A673 (cell line): ENCODE measurements at regions not wholly inside any gene's neighbourhood (a gene's known extent, or its start where the extent isn't known, plus 50 kb on each side); places are given as distances from the start of the nearest gene placed in this dataset.
A peak's percentile ranks its signal among the peaks of the same experiment; 100 is the strongest.

Source experiments
- BruUV-seq: library from RNA; stranded (reverse); fragments of 400-500 nt; replicated peaks from 2 replicates; lab custom pipeline; 2021; lab: Mats Ljungman, UMichigan
- CTCF ChIA-PET: fragments of 300-600 bp; sonication (Branson Sonifier 250); formaldehyde crosslinking; loops from one replicate; lab custom pipeline; 2022; ENCODE audit warnings: antibody characterized with exemption; lab: Charles Lee
- POLR2A ChIA-PET: fragments of 300-600 bp; sonication (Branson Sonifier 250); formaldehyde crosslinking; loops from one replicate; lab custom pipeline; 2022; ENCODE audit warnings: antibody characterized with exemption; ENCODE audit not compliant: low non-redundant PET; lab: Charles Lee
- DNase-seq: peaks from one replicate; pipeline ENCODE4 v3.0.0-alpha.2; 2015; ENCODE audit warnings: low spot score
- H3K27ac ChIP-seq: fragments of 200-600 bp; sonication (generic); 2 replicates; pipeline ENCODE4 v1.5.1; 2016; ENCODE audit warnings: mixed run types, low read depth, mild to moderate bottlenecking, mixed read lengths, antibody characterized with exemption, low read length; ENCODE audit not compliant: poor library complexity, severe bottlenecking
- H3K27me3 ChIP-seq: fragments of 200-600 bp; sonication (generic); replicated peaks from 2 replicates; pipeline ENCODE4 v1.6.1; 2017; ENCODE audit warnings: mixed run types, low read depth, mild to moderate bottlenecking, mixed read lengths, antibody characterized with exemption, low read length; ENCODE audit not compliant: insufficient read depth, poor library complexity
- H3K36me3 ChIP-seq: fragments of 200-600 bp; sonication (generic); 2 replicates; pipeline ENCODE4 v1.6.1; 2016; ENCODE audit warnings: mixed run types, mild to moderate bottlenecking, mixed read lengths, antibody characterized with exemption, low read length; ENCODE audit not compliant: insufficient read depth, poor library complexity, severe bottlenecking
- H3K4me1 ChIP-seq: fragments of 200-600 bp; sonication (generic); 2 replicates; pipeline ENCODE4 v1.6.1; 2017; ENCODE audit warnings: mixed run types, mild to moderate bottlenecking, mixed read lengths, antibody characterized with exemption, low read length; ENCODE audit not compliant: insufficient read depth, poor library complexity, severe bottlenecking
- H3K4me3 ChIP-seq: fragments of 200-600 bp; sonication (generic); 2 replicates; pipeline ENCODE4 v1.5.1; 2016; ENCODE audit warnings: low read depth, mixed run types, mild to moderate bottlenecking, mixed read lengths, low read length; ENCODE audit not compliant: poor library complexity, severe bottlenecking
- H3K9me3 ChIP-seq: fragments of 200-600 bp; sonication (generic); 2 replicates; pipeline ENCODE4 v1.6.1; 2016; ENCODE audit warnings: mixed run types, low read depth, mild to moderate bottlenecking, mixed read lengths, antibody characterized with exemption, low read length; ENCODE audit not compliant: poor library complexity, severe bottlenecking
- EZH2 ChIP-seq: fragments of 200-600 bp; sonication (generic); IDR thresholded peaks from 2 replicates; pipeline ENCODE4 v1.6.1; 2017; ENCODE audit warnings: borderline replicate concordance, low read depth, mild to moderate bottlenecking, mixed read lengths, antibody characterized with exemption, low read length; ENCODE audit not compliant: poor library complexity, severe bottlenecking
- intact Hi-C: fragments of 100-400 bp; cut with micrococcal nuclease; formaldehyde crosslinking; loops from one replicate; pipeline ENCODE4 v1.10.0; 2022; ENCODE audit not compliant: unreplicated experiment
- TF ChIP-seq, protein P1 (sequence below): fragments of 300-800, 200-600 bp; sonication (generic); conservative IDR thresholded peaks from 2 replicates; pipeline ENCODE4 v1.5.1; 2017; ENCODE audit warnings: low read depth, mild to moderate bottlenecking, antibody characterized with exemption, low read length, moderate library complexity, mixed read lengths

DNA sequence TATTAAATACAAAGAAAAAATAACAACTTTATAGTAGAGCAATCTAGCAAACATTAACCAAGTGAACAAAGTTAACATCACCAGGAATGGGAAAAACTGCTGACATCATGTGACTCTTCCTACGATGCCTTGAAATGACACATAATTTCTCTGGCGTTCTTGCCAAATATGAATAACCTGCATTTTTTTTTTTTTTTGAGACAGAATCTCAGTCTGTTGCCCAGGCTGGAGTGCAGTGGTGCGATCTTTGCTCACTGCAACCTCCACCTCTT is 126.5 kb upstream of the VKORC1L1 start:
- no peaks in the 10 kb centered on the region for H3K9me3 ChIP-seq
- ChIA-PET CTCF (no interaction called here), POLR2A (interaction anchor here (0.6 kb wide), 1 partner anchor 145 kb away, joined by 5 read pairs; no protein-coding TSS in a partner anchor)
- H3K27me3 ChIP-seq, result no peaks in the 10 kb centered on the region
- no peaks in the 10 kb centered on the region for H3K36me3 ChIP-seq
- no peaks in the 10 kb centered on the region for H3K4me1 ChIP-seq
- no peak overlapping the region for H3K27ac ChIP-seq
- no peak for DNase-seq
- no peak for TF ChIP-seq EZH2
- TF ChIP-seq, protein P1, sequence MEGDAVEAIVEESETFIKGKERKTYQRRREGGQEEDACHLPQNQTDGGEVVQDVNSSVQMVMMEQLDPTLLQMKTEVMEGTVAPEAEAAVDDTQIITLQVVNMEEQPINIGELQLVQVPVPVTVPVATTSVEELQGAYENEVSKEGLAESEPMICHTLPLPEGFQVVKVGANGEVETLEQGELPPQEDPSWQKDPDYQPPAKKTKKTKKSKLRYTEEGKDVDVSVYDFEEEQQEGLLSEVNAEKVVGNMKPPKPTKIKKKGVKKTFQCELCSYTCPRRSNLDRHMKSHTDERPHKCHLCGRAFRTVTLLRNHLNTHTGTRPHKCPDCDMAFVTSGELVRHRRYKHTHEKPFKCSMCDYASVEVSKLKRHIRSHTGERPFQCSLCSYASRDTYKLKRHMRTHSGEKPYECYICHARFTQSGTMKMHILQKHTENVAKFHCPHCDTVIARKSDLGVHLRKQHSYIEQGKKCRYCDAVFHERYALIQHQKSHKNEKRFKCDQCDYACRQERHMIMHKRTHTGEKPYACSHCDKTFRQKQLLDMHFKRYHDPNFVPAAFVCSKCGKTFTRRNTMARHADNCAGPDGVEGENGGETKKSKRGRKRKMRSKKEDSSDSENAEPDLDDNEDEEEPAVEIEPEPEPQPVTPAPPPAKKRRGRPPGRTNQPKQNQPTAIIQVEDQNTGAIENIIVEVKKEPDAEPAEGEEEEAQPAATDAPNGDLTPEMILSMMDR, result no peak
- BruUV-seq, result no TSS peak
- no peak overlapping the region for H3K4me3 ChIP-seq
- intact Hi-C loops, result no loop called here

DNA sequence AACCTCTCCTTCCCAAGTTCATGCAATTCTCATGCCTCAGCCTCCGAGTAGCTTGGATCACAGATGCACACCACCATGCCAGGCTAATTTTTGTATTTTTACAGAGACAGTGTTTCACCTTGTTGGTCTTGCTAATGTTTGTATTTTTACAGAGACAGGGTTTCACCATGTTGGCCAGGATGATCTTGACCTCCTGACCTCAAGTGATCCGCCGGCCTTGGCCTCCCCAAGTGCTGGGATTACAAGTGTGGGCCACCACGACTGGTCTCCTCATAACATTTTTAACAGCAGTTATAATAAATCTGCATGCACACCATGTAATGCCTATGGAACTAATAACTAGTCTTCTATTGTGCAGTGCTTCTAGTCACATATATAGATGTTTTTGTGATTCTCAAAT is 123.8 kb upstream of the VKORC1L1 start:
- DNase-seq, result no peak
- CTCF ChIA-PET, result no interaction called here
- Histone ChIP-seq H3K4me1 (peaks cover 4% of the 10 kb centered on the region), H3K4me3 (no peak overlapping the region), H3K9me3 (no peaks in the 10 kb centered on the region), H3K27ac (no peak overlapping the region), H3K27me3 (no peaks in the 10 kb centered on the region), H3K36me3 (peaks cover 9% of the 10 kb centered on the region)
- TF ChIP-seq, protein P1, result no peak
- TF ChIP-seq EZH2, result no peak
- no TSS peak for BruUV-seq
- POLR2A ChIA-PET, result no interaction called here
- intact Hi-C loops, result no loop called here

DNA sequence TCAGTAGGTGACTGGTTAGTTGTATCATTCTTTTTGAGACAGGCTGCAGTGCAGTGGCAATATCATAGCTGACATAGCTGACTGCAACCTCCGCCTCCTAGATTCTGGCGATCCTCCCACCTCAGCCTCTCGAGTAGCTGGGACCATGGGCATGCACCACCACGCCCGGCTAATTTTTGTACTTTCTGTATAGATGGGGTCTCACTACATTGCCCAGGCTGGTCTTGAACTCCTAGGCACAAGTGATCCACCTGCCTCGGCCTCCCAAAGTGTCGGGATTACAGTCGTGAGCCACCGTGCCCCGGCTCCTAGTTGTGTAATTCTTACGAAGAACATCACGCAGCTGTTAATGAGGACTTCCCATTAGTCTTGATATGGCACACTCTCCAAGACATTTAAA is 123.4 kb upstream of the VKORC1L1 start:
- BruUV-seq, result no TSS peak
- TF ChIP-seq EZH2, result no peak
- TF ChIP-seq, protein P1, result no peak
- intact Hi-C loops, result no loop called here
- no peak overlapping the region for H3K27ac ChIP-seq
- no peaks in the 10 kb centered on the region for H3K9me3 ChIP-seq
- POLR2A ChIA-PET, result no interaction called here
- DNase-seq, result peak; percentile 12
- H3K27me3 ChIP-seq, result no peaks in the 10 kb centered on the region
- CTCF ChIA-PET, result no interaction called here
- peaks cover 4% of the 10 kb centered on the region for H3K4me1 ChIP-seq
- peaks cover 12% of the 10 kb centered on the region for H3K36me3 ChIP-seq
- no peak overlapping the region for H3K4me3 ChIP-seq
